ENCODE measurements at regions not wholly inside any gene's neighbourhood (a gene's known extent, or its start where the extent isn't known, plus 50 kb on each side); places are given as distances from the start of the nearest gene placed in this dataset.

DNA sequence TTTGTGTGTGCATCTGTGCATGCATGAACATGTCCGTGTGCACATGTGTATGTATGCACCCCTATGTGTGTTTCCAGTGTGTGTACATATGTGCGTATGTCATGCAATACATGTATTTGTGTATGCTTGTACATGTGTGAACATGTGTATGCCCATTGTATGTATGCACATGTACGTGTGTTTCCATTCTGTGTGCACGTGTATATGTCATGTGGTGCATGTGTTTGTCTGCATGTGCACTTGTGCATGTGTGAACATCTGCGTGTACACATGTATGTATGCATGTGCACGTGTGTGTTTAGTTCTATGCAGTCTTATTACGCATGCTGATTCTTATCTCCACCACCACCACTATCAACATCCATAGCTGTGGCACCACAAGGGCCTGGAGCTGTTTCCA, 403.5 kb upstream of the IRX4 start:
- H3K27me3 ChIP-seq (ENCODE audit: insufficient read depth): no peaks in the 10 kb centered on the region
- Mint-ChIP-seq H3K4me3 (no peak overlapping the region), H3K9me3 (no peaks in the 10 kb centered on the region; the same call in 2 of the 3 replicates), H3K27ac (no peak overlapping the region), H3K4me1 (no peaks in the 10 kb centered on the region), H3K27me3 (ENCODE audit: insufficient read depth, low read depth, poor library complexity) (peaks cover 9% of the 10 kb centered on the region), H3K36me3 (ENCODE audit: low read depth) (no peaks in the 10 kb centered on the region)
- no peak for TF ChIP-seq NANOG (IDR thresholded peaks at IDR 0.05; ENCODE audit: borderline replicate concordance)
- TF ChIP-seq JUNB (IDR thresholded peaks at IDR 0.05; ENCODE audit: unreplicated experiment): no peak
- no peak for TF ChIP-seq EZH2 (IDR thresholded peaks at IDR 0.05; ENCODE audit: low read depth, unreplicated experiment)
- no peak for TF ChIP-seq CTCF (conservative IDR thresholded peaks at IDR 0.05; ENCODE audit: low read depth in 2 of 2)
- no peak for TF ChIP-seq CREB1 (CRISPR knock-in tag; IDR thresholded peaks at IDR 0.05; ENCODE audit: low read depth)
- no peaks in the 10 kb centered on the region for H3K9me2 ChIP-seq (ENCODE audit: insufficient read depth)
- H3K4me3 ChIP-seq: no peak overlapping the region
- H4K20me1 ChIP-seq (replicated peaks; ENCODE audit: insufficient read depth): no peaks in the 10 kb centered on the region
- no peaks in the 10 kb centered on the region for H3F3A ChIP-seq (replicated peaks; ENCODE audit: low read depth)
- no peak for DNase-seq (ENCODE audit: low spot score)
- H3K4me2 ChIP-seq: no peak overlapping the region
- no peaks in the 10 kb centered on the region for H3K79me2 ChIP-seq (replicated peaks; ENCODE audit: insufficient read depth)
- no peak overlapping the region for H2AFZ ChIP-seq
- no peak for ATAC-seq
- no peak overlapping the region for H3K27ac ChIP-seq (ENCODE audit: low read depth)
- no peaks in the 10 kb centered on the region for H3K4me1 ChIP-seq (ENCODE audit: insufficient read depth)
- no peaks in the 10 kb centered on the region for H3K36me3 ChIP-seq (ENCODE audit: insufficient read depth)

DNA sequence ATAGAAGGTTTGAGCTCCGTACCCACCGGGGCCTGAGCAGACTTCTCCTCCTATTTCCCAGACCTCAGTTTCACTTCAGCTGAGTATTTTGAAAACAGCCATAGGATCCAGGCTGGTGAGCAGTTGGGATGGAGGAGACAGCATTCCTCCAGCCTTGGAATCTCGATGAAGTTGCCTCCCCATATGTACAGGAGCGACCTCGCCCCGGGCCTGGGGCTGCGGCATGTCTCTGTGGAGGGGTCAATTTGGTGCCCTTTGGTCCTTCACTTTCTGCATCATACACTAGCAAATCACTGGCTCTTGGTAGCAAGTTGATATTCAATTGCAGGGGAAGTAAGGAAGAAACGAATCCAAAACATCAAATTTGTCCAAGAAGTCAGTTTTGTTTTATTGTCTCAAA, 402.0 kb upstream of the IRX4 start:
- no peaks in the 10 kb centered on the region for H3K4me1 ChIP-seq (ENCODE audit: insufficient read depth)
- Mint-ChIP-seq H3K27ac (no peak overlapping the region), H3K4me3 (no peak overlapping the region), H3K9me3 (no peaks in the 10 kb centered on the region; the same call in 2 of the 3 replicates), H3K4me1 (no peaks in the 10 kb centered on the region), H3K36me3 (ENCODE audit: low read depth) (peaks cover 3% of the 10 kb centered on the region; the same call in 1 of the 3 replicates), H3K27me3 (ENCODE audit: insufficient read depth, low read depth, poor library complexity) (peaks cover 11% of the 10 kb centered on the region)
- no peak overlapping the region for H2AFZ ChIP-seq
- no peaks in the 10 kb centered on the region for H3K36me3 ChIP-seq (ENCODE audit: insufficient read depth)
- H3K4me2 ChIP-seq: no peak overlapping the region
- H3K79me2 ChIP-seq (replicated peaks; ENCODE audit: insufficient read depth): no peaks in the 10 kb centered on the region
- no peak overlapping the region for H3K27ac ChIP-seq (ENCODE audit: low read depth)
- no peak for ATAC-seq
- no peaks in the 10 kb centered on the region for H3F3A ChIP-seq (replicated peaks; ENCODE audit: low read depth)
- H3K4me3 ChIP-seq: no peak overlapping the region
- no peaks in the 10 kb centered on the region for H4K20me1 ChIP-seq (replicated peaks; ENCODE audit: insufficient read depth)
- H3K9me2 ChIP-seq (ENCODE audit: insufficient read depth): no peaks in the 10 kb centered on the region
- no peak for DNase-seq (ENCODE audit: low spot score)
- TF ChIP-seq JUNB (IDR thresholded peaks at IDR 0.05; ENCODE audit: unreplicated experiment): no peak
- no peak for TF ChIP-seq EZH2phosphoT487 (IDR thresholded peaks at IDR 0.05; ENCODE audit: unreplicated experiment)
- TF ChIP-seq NANOG (IDR thresholded peaks at IDR 0.05; ENCODE audit: borderline replicate concordance): no peak
- TF ChIP-seq STAT1 (IDR thresholded peaks at IDR 0.05; ENCODE audit: unreplicated experiment): no peak
- TF ChIP-seq, protein P1, sequence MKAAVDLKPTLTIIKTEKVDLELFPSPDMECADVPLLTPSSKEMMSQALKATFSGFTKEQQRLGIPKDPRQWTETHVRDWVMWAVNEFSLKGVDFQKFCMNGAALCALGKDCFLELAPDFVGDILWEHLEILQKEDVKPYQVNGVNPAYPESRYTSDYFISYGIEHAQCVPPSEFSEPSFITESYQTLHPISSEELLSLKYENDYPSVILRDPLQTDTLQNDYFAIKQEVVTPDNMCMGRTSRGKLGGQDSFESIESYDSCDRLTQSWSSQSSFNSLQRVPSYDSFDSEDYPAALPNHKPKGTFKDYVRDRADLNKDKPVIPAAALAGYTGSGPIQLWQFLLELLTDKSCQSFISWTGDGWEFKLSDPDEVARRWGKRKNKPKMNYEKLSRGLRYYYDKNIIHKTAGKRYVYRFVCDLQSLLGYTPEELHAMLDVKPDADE (IDR thresholded peaks at IDR 0.05): no peak
- TF ChIP-seq, protein P2, sequence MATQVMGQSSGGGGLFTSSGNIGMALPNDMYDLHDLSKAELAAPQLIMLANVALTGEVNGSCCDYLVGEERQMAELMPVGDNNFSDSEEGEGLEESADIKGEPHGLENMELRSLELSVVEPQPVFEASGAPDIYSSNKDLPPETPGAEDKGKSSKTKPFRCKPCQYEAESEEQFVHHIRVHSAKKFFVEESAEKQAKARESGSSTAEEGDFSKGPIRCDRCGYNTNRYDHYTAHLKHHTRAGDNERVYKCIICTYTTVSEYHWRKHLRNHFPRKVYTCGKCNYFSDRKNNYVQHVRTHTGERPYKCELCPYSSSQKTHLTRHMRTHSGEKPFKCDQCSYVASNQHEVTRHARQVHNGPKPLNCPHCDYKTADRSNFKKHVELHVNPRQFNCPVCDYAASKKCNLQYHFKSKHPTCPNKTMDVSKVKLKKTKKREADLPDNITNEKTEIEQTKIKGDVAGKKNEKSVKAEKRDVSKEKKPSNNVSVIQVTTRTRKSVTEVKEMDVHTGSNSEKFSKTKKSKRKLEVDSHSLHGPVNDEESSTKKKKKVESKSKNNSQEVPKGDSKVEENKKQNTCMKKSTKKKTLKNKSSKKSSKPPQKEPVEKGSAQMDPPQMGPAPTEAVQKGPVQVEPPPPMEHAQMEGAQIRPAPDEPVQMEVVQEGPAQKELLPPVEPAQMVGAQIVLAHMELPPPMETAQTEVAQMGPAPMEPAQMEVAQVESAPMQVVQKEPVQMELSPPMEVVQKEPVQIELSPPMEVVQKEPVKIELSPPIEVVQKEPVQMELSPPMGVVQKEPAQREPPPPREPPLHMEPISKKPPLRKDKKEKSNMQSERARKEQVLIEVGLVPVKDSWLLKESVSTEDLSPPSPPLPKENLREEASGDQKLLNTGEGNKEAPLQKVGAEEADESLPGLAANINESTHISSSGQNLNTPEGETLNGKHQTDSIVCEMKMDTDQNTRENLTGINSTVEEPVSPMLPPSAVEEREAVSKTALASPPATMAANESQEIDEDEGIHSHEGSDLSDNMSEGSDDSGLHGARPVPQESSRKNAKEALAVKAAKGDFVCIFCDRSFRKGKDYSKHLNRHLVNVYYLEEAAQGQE (IDR thresholded peaks at IDR 0.05; ENCODE audit: unreplicated experiment): no peak
- no peak for TF ChIP-seq ZNF114 (CRISPR knock-in tag; IDR thresholded peaks at IDR 0.05)
- TF ChIP-seq CTCF (conservative IDR thresholded peaks at IDR 0.05; ENCODE audit: low read depth in 2 of 2): no peak
- TF ChIP-seq CREB1 (CRISPR knock-in tag; IDR thresholded peaks at IDR 0.05; ENCODE audit: low read depth): no peak
- no peaks in the 10 kb centered on the region for H3K27me3 ChIP-seq (ENCODE audit: insufficient read depth)

All from GM23338 (cell line).